ENCODE measurements at regions not wholly inside any gene's neighbourhood (a gene's known extent, or its start where the extent isn't known, plus 50 kb on each side); places are given as distances from the start of the nearest gene placed in this dataset.

DNA sequence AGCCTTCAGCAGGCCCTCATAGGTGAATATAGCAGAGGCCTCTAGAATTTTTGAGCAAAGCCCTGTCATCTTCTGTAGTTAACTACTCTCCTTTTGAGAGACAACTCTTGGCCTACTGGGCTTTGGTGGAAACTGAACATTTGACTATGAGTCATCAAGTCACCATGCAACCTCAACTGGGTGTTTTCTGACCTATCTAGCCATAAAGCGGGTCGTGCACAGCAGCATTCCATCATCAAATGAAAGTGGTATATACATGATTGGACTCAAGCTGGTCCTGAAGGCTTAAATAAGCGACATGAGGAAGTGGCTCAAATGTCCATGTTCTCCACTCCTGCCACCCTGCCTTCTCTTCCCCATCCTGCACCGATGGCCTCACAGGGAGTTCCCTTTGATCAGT lies 1115.5 kb downstream of the TAF11L14 start:
- TF ChIP-seq, protein P1, sequence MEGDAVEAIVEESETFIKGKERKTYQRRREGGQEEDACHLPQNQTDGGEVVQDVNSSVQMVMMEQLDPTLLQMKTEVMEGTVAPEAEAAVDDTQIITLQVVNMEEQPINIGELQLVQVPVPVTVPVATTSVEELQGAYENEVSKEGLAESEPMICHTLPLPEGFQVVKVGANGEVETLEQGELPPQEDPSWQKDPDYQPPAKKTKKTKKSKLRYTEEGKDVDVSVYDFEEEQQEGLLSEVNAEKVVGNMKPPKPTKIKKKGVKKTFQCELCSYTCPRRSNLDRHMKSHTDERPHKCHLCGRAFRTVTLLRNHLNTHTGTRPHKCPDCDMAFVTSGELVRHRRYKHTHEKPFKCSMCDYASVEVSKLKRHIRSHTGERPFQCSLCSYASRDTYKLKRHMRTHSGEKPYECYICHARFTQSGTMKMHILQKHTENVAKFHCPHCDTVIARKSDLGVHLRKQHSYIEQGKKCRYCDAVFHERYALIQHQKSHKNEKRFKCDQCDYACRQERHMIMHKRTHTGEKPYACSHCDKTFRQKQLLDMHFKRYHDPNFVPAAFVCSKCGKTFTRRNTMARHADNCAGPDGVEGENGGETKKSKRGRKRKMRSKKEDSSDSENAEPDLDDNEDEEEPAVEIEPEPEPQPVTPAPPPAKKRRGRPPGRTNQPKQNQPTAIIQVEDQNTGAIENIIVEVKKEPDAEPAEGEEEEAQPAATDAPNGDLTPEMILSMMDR (IDR thresholded peaks at IDR 0.05): no peak
- TF ChIP-seq POLR2A (IDR thresholded peaks at IDR 0.05): no peak

All from adrenal gland (tissue), 5 donors.